GM10266 (cell line): ENCODE measurements at regions not wholly inside any gene's neighbourhood (a gene's known extent, or its start where the extent isn't known, plus 50 kb on each side); places are given as distances from the start of the nearest gene placed in this dataset.

Experiments used
- DNase-seq: peaks from one replicate; pipeline ENCODE4 v3.0.0; 2012; ENCODE audit errors: extremely low spot score
- CTCF ChIP-seq: IDR thresholded peaks from 2 replicates; pipeline ENCODE4 v1.5.1; 2012; ENCODE audit warnings: mild to moderate bottlenecking, low read depth; ENCODE audit not compliant: control insufficient read depth, insufficient read depth; ENCODE audit errors: missing control alignments

- no peak for DNase-seq
- TF ChIP-seq CTCF = no peak
These were observed 168.0 kb downstream of the GJA1 start for GRCh38 chr6:121603486-121603885.

GRCh38 chr6:121607721-121608120 lies 172.3 kb downstream of the GJA1 start:
- no peak for DNase-seq
- TF ChIP-seq CTCF = no peak

DNA sequence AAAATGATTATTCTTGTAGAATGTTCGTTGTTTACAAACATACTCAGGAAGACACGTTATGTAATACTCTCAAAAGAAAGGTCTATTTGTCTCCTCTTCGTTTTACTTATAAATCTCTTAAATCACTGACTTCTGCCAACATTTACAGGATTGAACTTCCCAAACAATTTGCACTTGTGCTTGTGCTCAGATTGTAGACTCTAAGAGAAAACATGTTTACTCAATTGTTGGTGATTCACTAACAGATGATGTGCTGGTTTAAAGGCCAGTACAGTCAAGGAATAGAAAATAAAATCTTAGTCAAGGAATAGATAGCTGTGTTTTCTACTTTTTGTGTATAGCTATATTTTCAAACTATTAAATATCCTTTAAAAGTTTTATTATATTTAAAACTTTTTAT lies 172.8 kb downstream of the GJA1 start:
- TF ChIP-seq CTCF = no peak
- no peak for DNase-seq

DNA sequence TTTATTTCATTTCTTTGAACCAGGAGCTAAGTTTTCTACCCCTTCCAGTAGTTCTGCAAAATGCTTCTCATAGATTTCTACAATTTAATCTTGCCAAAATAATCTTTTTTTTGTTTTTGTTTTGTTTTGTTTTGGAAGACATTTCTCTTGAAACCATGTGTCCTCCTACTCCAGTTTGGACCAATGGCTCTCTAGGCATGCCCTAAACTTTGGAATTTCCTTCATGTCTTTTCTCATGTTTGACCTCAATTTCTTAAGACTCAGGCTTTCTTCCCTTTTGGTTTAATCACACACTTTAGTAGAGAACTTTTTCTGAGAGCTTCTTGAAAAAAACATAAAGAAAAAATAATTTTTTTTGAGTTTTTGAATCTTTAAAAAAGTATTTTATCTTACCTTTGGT lies 173.8 kb downstream of the GJA1 start:
- no peak for DNase-seq
- TF ChIP-seq CTCF = no peak

GRCh38 chr6:121612927-121613326 lies 177.5 kb downstream of the GJA1 start:
- no peak for TF ChIP-seq CTCF
- DNase-seq = no peak

DNA sequence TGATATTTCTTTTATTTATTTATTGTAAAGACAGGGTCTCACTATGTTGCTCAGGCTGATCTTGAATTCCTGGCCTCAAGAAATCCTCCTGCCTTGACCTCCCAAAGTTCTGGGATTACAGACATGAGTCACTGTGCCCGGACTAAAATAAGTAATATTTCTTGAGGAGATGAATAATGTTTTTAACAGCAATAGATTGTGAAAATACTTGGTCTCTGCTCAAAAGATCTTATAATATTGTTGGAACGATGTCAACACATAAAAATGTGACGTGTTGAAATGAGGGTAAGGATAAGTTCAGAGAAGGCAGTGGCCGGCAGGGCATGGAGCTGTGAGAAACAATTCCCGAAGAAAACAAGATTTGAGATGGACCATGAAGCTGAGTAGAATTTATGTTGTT lies 178.7 kb downstream of the GJA1 start:
- TF ChIP-seq CTCF = no peak
- DNase-seq = no peak

GRCh38 chr6:121615493-121615892 lies 180.0 kb downstream of the GJA1 start:
- DNase-seq = no peak
- TF ChIP-seq CTCF = no peak
